NCI-H1105 (cell line): ENCODE measurements at regions not wholly inside any gene's neighbourhood (a gene's known extent, or its start where the extent isn't known, plus 50 kb on each side); places are given as distances from the start of the nearest gene placed in this dataset.
A peak's percentile ranks its signal among the peaks of the same experiment; 100 is the strongest.

ENCODE experiments used
- DNase-seq: peaks from one replicate; lab custom pipeline; 2025; lab: John Stamatoyannopoulos, UW

GRCh38 chr15:29611057-29611456 lies 211.2 kb downstream of the TJP1 start:
- DNase-seq = no peak

- no peak for DNase-seq
Observed at GRCh38 chr15:29601811-29602210, 220.5 kb downstream of the TJP1 start.

- DNase-seq = no peak
Observed at GRCh38 chr15:29600262-29600661, 222.0 kb downstream of the TJP1 start.

- no peak for DNase-seq
Observed at GRCh38 chr15:29596266-29596665, 226.0 kb downstream of the TJP1 start.

GRCh38 chr15:29593629-29594028 lies 228.6 kb downstream of the TJP1 start:
- DNase-seq = no peak

- no peak for DNase-seq
Observed at GRCh38 chr15:29593111-29593510, 229.2 kb downstream of the TJP1 start.

- DNase-seq = no peak
Observed at GRCh38 chr15:29590701-29591100, 231.6 kb downstream of the TJP1 start.

- no peak for DNase-seq
Observed at GRCh38 chr15:29589975-29590374, 232.3 kb downstream of the TJP1 start.

- DNase-seq = no peak
Observed at GRCh38 chr15:29589416-29589815, 232.9 kb downstream of the TJP1 start.

GRCh38 chr15:29573197-29573838 lies 248.9 kb downstream of the TJP1 start:
- DNase-seq = no peak

- no peak for DNase-seq
Observed at GRCh38 chr15:29571792-29572431, 250.4 kb downstream of the TJP1 start.

- no peak for DNase-seq
Observed at GRCh38 chr15:29570948-29571791, 251.1 kb downstream of the TJP1 start.

GRCh38 chr15:29570121-29570947 lies 251.9 kb downstream of the TJP1 start:
- DNase-seq = no peak

- DNase-seq = no peak
Observed at GRCh38 chr15:29569533-29570092, 252.7 kb downstream of the TJP1 start.

GRCh38 chr15:29568840-29569532 lies 253.3 kb downstream of the TJP1 start:
- peak; percentile 56 for DNase-seq

- no peak for DNase-seq
Observed at GRCh38 chr15:29567336-29567735, 254.9 kb downstream of the TJP1 start.

- no peak for DNase-seq
Observed at GRCh38 chr15:29566914-29567313, 255.4 kb downstream of the TJP1 start.

GRCh38 chr15:29563112-29563511 lies 259.2 kb downstream of the TJP1 start:
- DNase-seq = no peak

GRCh38 chr15:29560896-29561295 lies 261.4 kb downstream of the TJP1 start:
- DNase-seq = no peak

GRCh38 chr15:29558261-29558660 lies 264.0 kb downstream of the TJP1 start:
- no peak for DNase-seq

GRCh38 chr15:29557171-29557570 lies 265.1 kb downstream of the TJP1 start:
- DNase-seq = no peak
